H9 (cell line): ENCODE measurements at regions not wholly inside any gene's neighbourhood (a gene's known extent, or its start where the extent isn't known, plus 50 kb on each side); places are given as distances from the start of the nearest gene placed in this dataset.

Experiments
- DNase-seq: peaks from one replicate; pipeline ENCODE4 v3.0.0-alpha.2; 2017
- H2AFZ ChIP-seq: one replicate; pipeline ENCODE4 v1.6.1; 2013; ENCODE audit warnings: mild to moderate bottlenecking, low read length, control low read depth, moderate library complexity
- H2AK5ac ChIP-seq: 2 replicates; pipeline ENCODE4 v1.6.1; 2013; ENCODE audit warnings: low read length, control low read depth, mixed read lengths; ENCODE audit not compliant: insufficient read length
- H2BK120ac ChIP-seq: one replicate; pipeline ENCODE4 v1.6.1; 2013; ENCODE audit warnings: low read depth, mild to moderate bottlenecking, low read length, control low read depth, inconsistent platforms; ENCODE audit not compliant: poor library complexity, severe bottlenecking
- H2BK12ac ChIP-seq: 2 replicates; pipeline ENCODE4 v1.6.1; 2013; ENCODE audit warnings: low read length, control low read depth, mixed read lengths, low read depth; ENCODE audit not compliant: insufficient read length
- H2BK15ac ChIP-seq: 2 replicates; pipeline ENCODE4 v1.6.1; 2013; ENCODE audit warnings: low read depth, low read length, control low read depth
- H2BK20ac ChIP-seq: one replicate; pipeline ENCODE4 v1.6.1; 2013; ENCODE audit warnings: low read depth, mild to moderate bottlenecking, low read length, control low read depth, inconsistent platforms; ENCODE audit not compliant: poor library complexity, severe bottlenecking
- H2BK5ac ChIP-seq: 2 replicates; pipeline ENCODE4 v1.6.1; 2013; ENCODE audit warnings: low read length, control low read depth, mixed read lengths; ENCODE audit not compliant: insufficient read length
- H3K14ac ChIP-seq: 2 replicates; pipeline ENCODE4 v1.6.1; 2013; ENCODE audit warnings: low read length, control low read depth; ENCODE audit not compliant: insufficient read depth
- H3K18ac ChIP-seq: 2 replicates; pipeline ENCODE4 v1.6.1; 2013; ENCODE audit warnings: low read depth, mild to moderate bottlenecking, mixed read lengths, low read length, control low read depth; ENCODE audit not compliant: insufficient read length
- H3K23ac ChIP-seq: 2 replicates; pipeline ENCODE4 v1.6.1; 2013; ENCODE audit warnings: low read length, control low read depth, mixed read lengths, low read depth; ENCODE audit not compliant: insufficient read length
- H3K23me2 ChIP-seq: 2 replicates; pipeline ENCODE4 v1.6.1; 2013; ENCODE audit warnings: low read depth, mild to moderate bottlenecking, mixed read lengths, low read length, control low read depth; ENCODE audit not compliant: insufficient read length, poor library complexity, severe bottlenecking
- H3K27ac ChIP-seq: 2 replicates; pipeline ENCODE4 v1.5.1; 2013; ENCODE audit warnings: low read length, control low read depth, mixed read lengths, low read depth; ENCODE audit not compliant: insufficient read length
- H3K27me3 ChIP-seq: 2 replicates; pipeline ENCODE4 v1.6.1; 2013; ENCODE audit warnings: low read length, control low read depth, inconsistent platforms; ENCODE audit not compliant: insufficient read depth
- H3K4ac ChIP-seq: 2 replicates; pipeline ENCODE4 v1.6.1; 2013; ENCODE audit warnings: low read depth, mild to moderate bottlenecking, control low read depth, inconsistent platforms, low read length, moderate library complexity
- H3K4me1 ChIP-seq: 2 replicates; pipeline ENCODE4 v1.6.1; 2013; ENCODE audit warnings: low read length, control low read depth, inconsistent platforms; ENCODE audit not compliant: insufficient read depth
- H3K4me2 ChIP-seq: 2 replicates; pipeline ENCODE4 v1.6.1; 2013; ENCODE audit warnings: low read length, control low read depth, mixed read lengths; ENCODE audit not compliant: insufficient read length, insufficient read depth
- H3K56ac ChIP-seq: 2 replicates; pipeline ENCODE4 v1.6.1; 2013; ENCODE audit warnings: low read depth, mild to moderate bottlenecking, mixed read lengths, low read length, control low read depth; ENCODE audit not compliant: insufficient read length
- H3K79me1 ChIP-seq: 2 replicates; pipeline ENCODE4 v1.6.1; 2013; ENCODE audit warnings: low read depth, mild to moderate bottlenecking, moderate library complexity, low read length, control low read depth, inconsistent platforms; ENCODE audit not compliant: insufficient read depth, poor library complexity, severe bottlenecking
- H3K79me2 ChIP-seq: 2 replicates; pipeline ENCODE4 v1.6.1; 2013; ENCODE audit warnings: low read length, control low read depth, inconsistent platforms; ENCODE audit not compliant: insufficient read depth
- H3K9ac ChIP-seq: 2 replicates; pipeline ENCODE4 v1.6.1; 2013; ENCODE audit warnings: low read length, control low read depth, mixed read lengths; ENCODE audit not compliant: insufficient read length; ENCODE audit errors: extremely low read depth
- H3K9me3 ChIP-seq: one replicate; pipeline ENCODE4 v1.6.1; 2013; ENCODE audit warnings: low read depth, low read length, inconsistent platforms; ENCODE audit not compliant: control insufficient read depth
- H3T11ph ChIP-seq: one replicate; pipeline ENCODE4 v1.6.1; 2013; ENCODE audit warnings: mild to moderate bottlenecking, low read length, control low read depth, inconsistent platforms
- H4K20me1 ChIP-seq: one replicate; pipeline ENCODE4 v1.6.1; 2013; ENCODE audit not compliant: control insufficient read depth, insufficient read length, insufficient read depth
- H4K5ac ChIP-seq: 2 replicates; pipeline ENCODE4 v1.6.1; 2013; ENCODE audit warnings: low read depth, mild to moderate bottlenecking, mixed read lengths, low read length, control low read depth; ENCODE audit not compliant: insufficient read length
- H4K8ac ChIP-seq: replicated peaks from 2 replicates; pipeline ENCODE4 v1.6.1; 2013; ENCODE audit warnings: low read length, control low read depth, mixed read lengths, low read depth; ENCODE audit not compliant: insufficient read length
- H4K91ac ChIP-seq: 2 replicates; pipeline ENCODE4 v1.6.1; 2013; ENCODE audit warnings: low read depth, mild to moderate bottlenecking, moderate library complexity, mixed read lengths, low read length, control low read depth; ENCODE audit not compliant: insufficient read length
- H3K27ac Mint-ChIP-seq, 3 experiments: 2 replicates in 2 of 3; 3 replicates in 1 of 3; pipeline ENCODE4 v1.8.0; 2020 to 2021; ENCODE audit warnings: mixed read lengths in 3 of 3, mild to moderate bottlenecking in 1 of 3, moderate library complexity in 1 of 3
- H3K27me3 Mint-ChIP-seq: 2 replicates; pipeline ENCODE4 v1.8.0; 2021; ENCODE audit warnings: low read depth, mild to moderate bottlenecking, moderate library complexity, mixed read lengths
- H3K36me3 Mint-ChIP-seq, 3 experiments: 2 replicates in 2 of 3; 3 replicates in 1 of 3; pipeline ENCODE4 v1.8.0; 2020 to 2021; ENCODE audit warnings: low read depth in 3 of 3, mixed read lengths in 3 of 3; ENCODE audit not compliant: insufficient read depth in 1 of 3
- H3K4me1 Mint-ChIP-seq, 2 experiments: 2 replicates each; pipeline ENCODE4 v1.8.0; 2020; ENCODE audit warnings: mixed read lengths in 2 of 2
- H3K4me3 Mint-ChIP-seq, 2 experiments: 2 replicates in 1 of 2; 3 replicates in 1 of 2; pipeline ENCODE4 v1.8.0; 2020 to 2021; ENCODE audit warnings: mild to moderate bottlenecking in 2 of 2, mixed read lengths in 2 of 2, moderate library complexity in 1 of 2
- H3K9me3 Mint-ChIP-seq, 2 experiments: 2 replicates in 1 of 2; 3 replicates in 1 of 2; pipeline ENCODE4 v1.8.0; 2020; ENCODE audit warnings: mild to moderate bottlenecking in 2 of 2, mixed read lengths in 2 of 2, moderate library complexity in 1 of 2
- CTCF ChIP-seq: fragments of 200-600 bp; sonication (generic); conservative IDR thresholded peaks from 3 replicates; pipeline ENCODE4 v1.8.0; 2021; ENCODE audit warnings: antibody characterized with exemption, mild to moderate bottlenecking
- WGBS: extraction: QIAGEN DNeasy Blood & Tissue Kit; methylation state at CpG from one replicate; pipeline ENCODE4 v1.1.7; 2013; ENCODE audit warnings: missing lambda C conversion rate, low lambda C conversion rate, mixed read lengths; ENCODE audit not compliant: insufficient read length; ENCODE audit errors: extremely low coverage; 5-methylcytosine and 5-hydroxymethylcytosine counted together

- Histone ChIP-seq H3K4me2 (no peak overlapping the region), H3T11ph (no peak overlapping the region), H2BK12ac (no peak overlapping the region), H4K5ac (no peak overlapping the region), H3K18ac (no peak overlapping the region), H4K91ac (no peak overlapping the region), H3K79me1 (no peaks in the 10 kb centered on the region), H3K9me3 (no peaks in the 10 kb centered on the region), H2BK15ac (no peak overlapping the region), H4K8ac (no peak overlapping the region), H3K79me2 (no peaks in the 10 kb centered on the region), H3K4ac (no peak overlapping the region), H3K23me2 (no peaks in the 10 kb centered on the region), H2BK20ac (no peak overlapping the region), H3K4me1 (no peaks in the 10 kb centered on the region), H3K56ac (no peak overlapping the region), H2BK120ac (no peak overlapping the region), H2AFZ (no peak overlapping the region), H3K14ac (no peak overlapping the region), H2BK5ac (no peak overlapping the region), H3K27ac (no peak overlapping the region), H2AK5ac (no peak overlapping the region), H3K23ac (no peak overlapping the region), H4K20me1 (no peaks in the 10 kb centered on the region), H3K27me3 (no peaks in the 10 kb centered on the region), H3K9ac (no peak overlapping the region)
- H3K27me3 Mint-ChIP-seq = no peaks in the 10 kb centered on the region
- TF ChIP-seq CTCF = no peak
- no peak for DNase-seq
- no peak overlapping the region for H3K4me3 Mint-ChIP-seq
- H3K36me3 Mint-ChIP-seq = peaks cover 0 to 14% (median 3%) of the 10 kb centered on the region in 3 experiments; a peak in 2 of 7 replicates
- no peaks in the 10 kb centered on the region; a peak in 1 of 5 replicates for H3K9me3 Mint-ChIP-seq
- no peak overlapping the region; a peak in 1 of 7 replicates for H3K27ac Mint-ChIP-seq
- no peaks in the 10 kb centered on the region for H3K4me1 Mint-ChIP-seq
- WGBS = no CpG with 5 or more reads among the region's 15 CpGs
Measured at GRCh38 chr4:125489952-125490690, 175.4 kb downstream of the FAT4 start.
